ENCODE measurements at regions not wholly inside any gene's neighbourhood (a gene's known extent, or its start where the extent isn't known, plus 50 kb on each side); places are given as distances from the start of the nearest gene placed in this dataset.

GRCh38 chr6:15113587-15113986, 132.3 kb upstream of the JARID2 start:
- TF ChIP-seq POLR2A (IDR thresholded peaks at IDR 0.05) (no peak), CTCF (IDR thresholded peaks at IDR 0.05) (no peak)
- no peak overlapping the region for H3K4me3 ChIP-seq
- intact Hi-C loops (cut with DNase I; ENCODE audit: low total_unique reads) = no loop called here
- H3K27me3 ChIP-seq = no peaks in the 10 kb centered on the region
- H3K27ac ChIP-seq = peak overlapping the region in 1 of 2 donors; percentile 20
- H3K9me3 ChIP-seq = no peaks in the 10 kb centered on the region
- WGBS, 2 donors = 74 to 83% methylated on average over 1 of the region's 1 CpG
- no peaks in the 10 kb centered on the region for H3K36me3 ChIP-seq (ENCODE audit: low read depth, missing control alignments)
- no peaks in the 10 kb centered on the region for H3K4me1 ChIP-seq
- DNase-seq = no peak

DNA sequence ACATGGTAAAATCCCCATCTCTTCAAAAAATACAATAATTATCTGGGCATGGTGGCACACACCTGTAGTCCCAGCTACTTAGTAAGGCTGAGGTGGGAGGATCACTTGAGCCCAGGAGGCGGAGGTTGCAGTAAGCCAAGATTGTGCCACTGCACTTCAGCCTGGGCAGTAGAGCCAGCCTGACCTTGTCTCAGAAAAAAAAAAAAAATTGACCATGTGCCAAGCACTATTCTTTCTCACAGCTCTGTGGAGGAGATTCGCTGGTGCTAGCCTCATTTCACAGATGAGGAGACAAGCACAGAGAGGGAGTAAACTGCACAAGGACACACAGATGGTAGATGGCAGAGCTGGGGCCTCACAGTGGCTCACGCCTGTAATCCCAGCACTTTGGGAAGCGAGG, 131.8 kb upstream of the JARID2 start:
- DNase-seq = peak; percentile 69
- Histone ChIP-seq H3K9me3 (no peaks in the 10 kb centered on the region), H3K27me3 (no peaks in the 10 kb centered on the region), H3K27ac (peak overlapping the region; percentile 9 to 20), H3K36me3 (ENCODE audit: low read depth, missing control alignments) (no peaks in the 10 kb centered on the region), H3K4me1 (no peaks in the 10 kb centered on the region), H3K4me3 (no peak overlapping the region)
- WGBS, 2 donors = 50 to 78% methylated on average over 1 to 4 of the region's 4 CpGs
- intact Hi-C loops (cut with DNase I; ENCODE audit: low total_unique reads) = no loop called here
- TF ChIP-seq POLR2A (IDR thresholded peaks at IDR 0.05) (no peak), CTCF (IDR thresholded peaks at IDR 0.05) (no peak)

DNA sequence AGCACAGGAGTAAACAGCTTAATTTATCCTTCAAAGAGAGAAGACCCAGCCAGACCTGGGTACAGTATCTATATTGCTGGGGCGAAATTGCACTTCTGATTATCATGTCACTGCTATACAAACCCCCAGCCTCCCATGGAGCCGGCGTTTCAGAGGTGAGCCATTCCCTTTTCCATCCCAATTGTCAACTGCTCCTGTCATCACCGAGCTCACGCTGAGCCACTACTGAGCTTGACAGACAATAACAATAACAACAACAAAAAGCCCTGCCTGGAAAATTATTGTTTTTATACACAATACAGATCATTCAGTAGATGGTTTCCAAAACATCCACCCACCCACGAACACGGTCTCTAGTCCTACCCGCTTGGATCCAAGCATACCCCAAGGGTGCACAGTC, 129.0 kb upstream of the JARID2 start:
- TF ChIP-seq CTCF (IDR thresholded peaks at IDR 0.05) = no peak
- TF ChIP-seq POLR2A (IDR thresholded peaks at IDR 0.05) = no peak
- intact Hi-C loops (cut with DNase I; ENCODE audit: low total_unique reads) = no loop called here
- no peak for DNase-seq
- Histone ChIP-seq H3K4me3 (no peak overlapping the region), H3K4me1 (no peaks in the 10 kb centered on the region), H3K27me3 (no peaks in the 10 kb centered on the region), H3K36me3 (ENCODE audit: low read depth, missing control alignments) (no peaks in the 10 kb centered on the region), H3K9me3 (no peaks in the 10 kb centered on the region), H3K27ac (no peak overlapping the region)
- 95 to 96% methylated on average over 8 of the region's 8 CpGs for WGBS, 2 donors

GRCh38 chr6:15121443-15121842, 124.4 kb upstream of the JARID2 start:
- no peak for DNase-seq
- no peaks in the 10 kb centered on the region for H3K27me3 ChIP-seq
- H3K27ac ChIP-seq = no peak overlapping the region
- intact Hi-C loops (cut with DNase I; ENCODE audit: low total_unique reads) = no loop called here
- TF ChIP-seq CTCF (IDR thresholded peaks at IDR 0.05) (no peak), POLR2A (IDR thresholded peaks at IDR 0.05) (no peak)
- no peak overlapping the region for H3K4me3 ChIP-seq
- no peaks in the 10 kb centered on the region for H3K4me1 ChIP-seq
- no peaks in the 10 kb centered on the region for H3K9me3 ChIP-seq
- 90 to 91% methylated on average over 1 of the region's 1 CpG for WGBS, 2 donors
- H3K36me3 ChIP-seq (ENCODE audit: low read depth, missing control alignments) = no peaks in the 10 kb centered on the region

- no peaks in the 10 kb centered on the region for H3K4me1 ChIP-seq
- no peak overlapping the region for H3K27ac ChIP-seq
- H3K36me3 ChIP-seq (ENCODE audit: low read depth, missing control alignments) = no peaks in the 10 kb centered on the region
- no peak overlapping the region for H3K4me3 ChIP-seq
- H3K27me3 ChIP-seq = no peaks in the 10 kb centered on the region
- TF ChIP-seq POLR2A (IDR thresholded peaks at IDR 0.05) (no peak), CTCF (IDR thresholded peaks at IDR 0.05) (no peak)
- intact Hi-C loops (cut with DNase I; ENCODE audit: low total_unique reads) = no loop called here
- no peak for DNase-seq
- WGBS, 2 donors = 83 to 89% methylated on average over 6 of the region's 6 CpGs
- H3K9me3 ChIP-seq = no peaks in the 10 kb centered on the region
These were observed 123.8 kb upstream of the JARID2 start for GRCh38 chr6:15121977-15122550.
